ENCODE measurements at regions not wholly inside any gene's neighbourhood (a gene's known extent, or its start where the extent isn't known, plus 50 kb on each side); places are given as distances from the start of the nearest gene placed in this dataset.

- peak overlapping the region in 1 of 3 experiments; percentile 53 for H3K4me3 ChIP-seq (replicated peaks in 1 of 3; ENCODE audit: low read depth in 2 of 3, low read length in 3 of 3)
- H3K4me1 ChIP-seq (ENCODE audit: control insufficient read depth in 1 of 2, insufficient read depth in 2 of 2, low read length in 2 of 2): peaks cover 48 to 50% of the 10 kb centered on the region in 2 donors
- no peaks in the 10 kb centered on the region for H3K36me3 ChIP-seq (replicated peaks in 1 of 2; ENCODE audit: control insufficient read depth in 1 of 2, insufficient read depth in 2 of 2, low read length in 2 of 2)
- H3K9ac ChIP-seq (ENCODE audit: insufficient read depth, low read length, poor library complexity, severe bottlenecking): no peak overlapping the region
- peak overlapping the region; percentile 76 to 87 for H3K27ac ChIP-seq (ENCODE audit: low read depth in 1 of 2, low read length in 2 of 2)
- H3K4me1 Mint-ChIP-seq: peaks cover 46% of the 10 kb centered on the region
- no peak for DNase-seq
- no peaks in the 10 kb centered on the region for H4K20me1 ChIP-seq (ENCODE audit: insufficient read depth, low read length)
- H3K4me3 Mint-ChIP-seq: no peak overlapping the region
- H3K27ac Mint-ChIP-seq: peak overlapping the region in 5 of 7 donors; percentile 87 to 95 (median 94)
- H3K4me2 ChIP-seq (replicated peaks; ENCODE audit: extremely low read depth, low read length, poor library complexity, severe bottlenecking): peak overlapping the region; percentile 64
- intact Hi-C loops (cut with micrococcal nuclease): no loop called here
- H3K27me3 ChIP-seq (ENCODE audit: control insufficient read depth in 2 of 2, insufficient read depth in 2 of 2, low read length in 2 of 2): no peaks in the 10 kb centered on the region
- no peaks in the 10 kb centered on the region for H3K27me3 Mint-ChIP-seq (ENCODE audit: low read depth in 3 of 3)
- TF ChIP-seq CTCF (IDR thresholded peaks at IDR 0.05): no peak
- peaks cover 0 to 3% (median 0%) of the 10 kb centered on the region in 7 donors for H3K9me3 Mint-ChIP-seq
- peaks cover 0 to 2% of the 10 kb centered on the region in 2 donors for H3K9me3 ChIP-seq (replicated peaks in 1 of 2; ENCODE audit: control insufficient read depth in 1 of 2, insufficient read depth in 1 of 2, low read length in 2 of 2)
- peak overlapping the region; percentile 83 for H2AFZ ChIP-seq (ENCODE audit: insufficient read depth, low read depth, low read length, poor library complexity, severe bottlenecking)
- 90% methylated on average over 3 of the region's 4 CpGs for WGBS (ENCODE audit: insufficient coverage)
- peaks cover 0 to 4% of the 10 kb centered on the region in 2 donors for H3K36me3 Mint-ChIP-seq
- no peaks in the 10 kb centered on the region for H3K79me2 ChIP-seq (ENCODE audit: insufficient read depth, low read length)
Measured at GRCh38 chr14:58752289-58752688, 114.5 kb downstream of the DACT1 start.

- Mint-ChIP-seq H3K4me1 (peaks cover 41% of the 10 kb centered on the region), H3K36me3 (peaks cover 0 to 4% of the 10 kb centered on the region in 2 donors), H3K4me3 (peak overlapping the region; percentile 68 to 87), H3K9me3 (peaks cover 0 to 3% (median 0%) of the 10 kb centered on the region in 7 donors), H3K27me3 (ENCODE audit: low read depth in 3 of 3) (no peaks in the 10 kb centered on the region), H3K27ac (peak overlapping the region; percentile 87 to 95 (median 92))
- WGBS (ENCODE audit: insufficient coverage): 1% methylated on average over 7 of the region's 9 CpGs
- peak overlapping the region; percentile 51 for H3K9ac ChIP-seq (ENCODE audit: insufficient read depth, low read length, poor library complexity, severe bottlenecking)
- no peaks in the 10 kb centered on the region for H3K36me3 ChIP-seq (replicated peaks in 1 of 2; ENCODE audit: control insufficient read depth in 1 of 2, insufficient read depth in 2 of 2, low read length in 2 of 2)
- peaks cover 0 to 2% of the 10 kb centered on the region in 2 donors for H3K9me3 ChIP-seq (replicated peaks in 1 of 2; ENCODE audit: control insufficient read depth in 1 of 2, insufficient read depth in 1 of 2, low read length in 2 of 2)
- H2AFZ ChIP-seq (ENCODE audit: insufficient read depth, low read depth, low read length, poor library complexity, severe bottlenecking): peak overlapping the region; percentile 83
- H3K4me1 ChIP-seq (ENCODE audit: control insufficient read depth in 1 of 2, insufficient read depth in 2 of 2, low read length in 2 of 2): peaks cover 43 to 45% of the 10 kb centered on the region in 2 donors
- H3K4me3 ChIP-seq (replicated peaks in 1 of 3; ENCODE audit: low read depth in 2 of 3, low read length in 3 of 3): peak overlapping the region in 1 of 3 experiments; percentile 53
- H4K20me1 ChIP-seq (ENCODE audit: insufficient read depth, low read length): no peaks in the 10 kb centered on the region
- peak overlapping the region; percentile 64 for H3K4me2 ChIP-seq (replicated peaks; ENCODE audit: extremely low read depth, low read length, poor library complexity, severe bottlenecking)
- no peaks in the 10 kb centered on the region for H3K27me3 ChIP-seq (ENCODE audit: control insufficient read depth in 2 of 2, insufficient read depth in 2 of 2, low read length in 2 of 2)
- H3K79me2 ChIP-seq (ENCODE audit: insufficient read depth, low read length): no peaks in the 10 kb centered on the region
- peak overlapping the region; percentile 76 to 87 for H3K27ac ChIP-seq (ENCODE audit: low read depth in 1 of 2, low read length in 2 of 2)
- TF ChIP-seq CTCF (IDR thresholded peaks at IDR 0.05): no peak
- peak; percentile 60 to 66 (median 62) for DNase-seq
- intact Hi-C loops (cut with micrococcal nuclease): no loop called here
Measured at GRCh38 chr14:58752771-58753201, 115.0 kb downstream of the DACT1 start.

Measured in CD14-positive monocyte (primary cell).